Stimulated activated CD4-positive, alpha-beta T cell treated with anti-CD3 and anti-CD28 coated beads, TNF-alpha, amount 100 ng/mL, for 24 hours (primary cell): ENCODE measurements at regions not wholly inside any gene's neighbourhood (a gene's known extent, or its start where the extent isn't known, plus 50 kb on each side); places are given as distances from the start of the nearest gene placed in this dataset.
"Not testable (repeated sequence)": the region's sequence is repeated elsewhere in the genome, so short reads cannot be mapped to it uniquely, and the experiment has no call there.

ENCODE experiments used
- DNase-seq, 3 experiments: peaks; one replicate each; pipeline ENCODE4 v3.0.0-alpha.2; 2020; ENCODE audit warnings: low read depth in 3 of 3

DNA sequence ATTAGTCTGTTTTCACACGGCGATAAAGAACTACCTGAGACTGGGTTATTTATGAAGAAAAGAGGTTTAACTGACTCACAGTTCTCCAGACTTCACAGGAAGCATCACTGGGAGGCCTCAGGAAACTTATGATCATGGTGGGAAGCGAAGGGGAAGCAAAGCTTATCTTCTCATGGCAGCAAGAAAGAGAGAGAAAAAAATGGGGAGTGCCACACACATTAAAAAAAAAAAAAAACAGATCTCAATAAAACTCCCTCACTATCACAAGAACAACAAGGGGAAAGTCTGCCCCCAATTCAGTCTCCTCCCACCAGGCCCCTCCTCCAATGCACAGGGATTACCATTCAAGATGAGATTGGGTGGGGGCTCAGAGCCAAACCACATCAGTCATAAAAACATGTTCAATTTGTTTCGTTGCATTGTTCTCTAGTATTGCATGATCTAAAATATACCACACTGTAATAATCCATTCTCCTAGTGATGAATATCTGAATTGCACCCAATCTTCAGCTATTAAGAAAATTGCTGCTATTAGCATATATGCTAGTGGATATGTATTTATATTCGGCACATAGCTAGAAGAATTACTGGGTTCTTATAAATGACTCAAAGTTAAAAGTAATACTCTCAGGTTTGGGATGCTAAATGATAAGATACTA lies 328.9 kb upstream of the KCND2 start:
- DNase-seq, result no peak

GRCh38 chr7:119944601-119944972 lies 328.4 kb upstream of the KCND2 start:
- DNase-seq, result no peak

DNA sequence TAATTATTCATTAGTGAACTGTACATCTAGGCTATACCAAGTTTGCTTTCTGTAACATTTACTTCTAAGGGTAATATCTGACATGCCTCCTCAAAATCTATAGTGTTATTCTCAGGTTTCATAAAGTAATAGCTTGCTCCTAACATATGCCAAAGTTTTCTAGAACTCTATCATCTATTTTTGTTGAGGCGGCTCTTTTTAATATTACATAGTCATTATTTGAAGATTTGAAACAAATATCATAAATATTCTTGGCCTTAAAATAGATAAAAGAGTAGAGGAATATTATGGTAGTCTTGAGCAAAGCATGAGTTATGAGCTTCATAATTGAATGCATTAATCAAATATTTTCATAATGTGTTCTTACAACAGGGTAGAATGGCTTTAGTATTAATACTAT lies 327.2 kb upstream of the KCND2 start:
- no peak for DNase-seq

DNA sequence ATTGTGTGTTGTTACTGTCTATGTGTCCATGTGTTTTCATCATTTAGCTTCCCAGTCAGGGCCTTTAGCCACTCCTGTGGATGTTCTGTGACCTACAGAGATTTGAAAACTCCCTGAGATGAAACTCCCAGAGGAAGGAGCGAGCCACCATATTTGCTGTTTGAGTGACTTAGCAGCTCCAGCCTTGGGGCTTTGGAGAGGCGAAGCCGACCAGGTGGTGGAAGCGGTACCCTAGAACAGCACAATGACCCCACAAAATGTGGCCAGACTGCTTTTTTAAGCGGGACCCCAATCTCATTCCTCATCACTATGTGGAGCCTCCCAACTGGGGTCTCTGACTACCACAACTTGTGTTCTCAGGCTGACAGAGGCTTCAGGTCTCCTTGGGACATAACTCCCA lies 323.9 kb upstream of the KCND2 start:
- DNase-seq, result no peak

GRCh38 chr7:119950390-119951041 lies 322.5 kb upstream of the KCND2 start:
- not testable (repeated sequence) for DNase-seq

DNA sequence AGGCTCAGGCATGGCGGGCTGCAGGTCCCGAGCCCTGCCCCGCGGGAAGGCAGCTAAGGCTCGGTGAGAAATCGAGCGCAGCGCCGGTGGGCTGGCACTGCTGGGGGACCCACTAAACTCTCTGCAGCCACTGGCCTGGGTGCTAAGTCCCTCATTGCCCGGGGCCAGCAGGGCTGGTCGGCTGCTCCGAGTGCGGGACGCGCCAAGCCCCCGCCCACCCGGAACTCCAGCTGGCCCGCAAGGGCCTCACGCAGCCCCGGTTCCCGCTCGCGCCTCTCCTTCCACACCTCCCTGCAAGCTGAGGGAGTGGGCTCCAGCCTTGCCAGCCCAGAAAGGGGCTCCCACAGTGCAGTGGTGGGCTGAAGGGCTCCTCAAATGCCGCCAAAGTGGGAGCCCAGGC lies 321.4 kb upstream of the KCND2 start:
- DNase-seq, result not testable (repeated sequence)

GRCh38 chr7:119957335-119957734 lies 315.6 kb upstream of the KCND2 start:
- DNase-seq, result no peak

- DNase-seq, result no peak
Observed at GRCh38 chr7:119959811-119960210, 313.2 kb upstream of the KCND2 start.

GRCh38 chr7:119963654-119964053 lies 309.3 kb upstream of the KCND2 start:
- DNase-seq, result no peak

- DNase-seq, result no peak
Observed at GRCh38 chr7:119964065-119964464, 308.9 kb upstream of the KCND2 start.

DNA sequence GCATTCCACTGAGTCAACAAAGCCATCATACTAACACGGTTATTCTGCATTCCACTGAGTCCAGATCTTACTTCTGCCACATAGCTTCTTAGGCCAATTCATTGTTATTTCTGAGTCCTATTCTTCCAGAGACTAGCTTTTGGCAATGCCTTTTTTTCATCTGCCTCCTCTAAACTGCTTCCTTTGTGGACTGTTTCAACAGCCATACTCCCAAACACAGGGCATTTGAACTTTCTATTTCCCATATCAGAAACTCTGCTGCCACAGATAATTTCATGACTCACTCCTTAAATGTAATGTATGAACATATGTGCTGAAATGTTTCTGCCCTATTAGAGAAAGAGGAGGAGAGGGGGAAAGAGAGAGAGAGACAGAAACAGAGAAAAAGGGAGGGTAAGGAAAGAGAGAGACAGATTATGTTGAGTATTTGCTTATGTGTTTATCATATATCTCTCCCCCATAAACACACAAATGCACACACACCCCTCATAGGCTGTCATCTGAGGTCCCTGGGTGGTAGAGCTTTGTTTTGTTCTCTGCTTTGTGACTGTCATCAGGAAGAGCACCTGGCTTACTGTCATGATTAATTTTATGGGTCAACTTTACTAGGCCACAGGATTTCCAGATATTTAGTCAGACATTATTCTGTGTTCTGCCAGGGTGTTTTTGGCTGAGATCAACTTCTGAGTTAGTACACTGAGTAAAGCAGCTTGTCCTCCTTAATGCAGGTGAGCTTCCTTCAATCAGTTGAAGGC lies 308.0 kb upstream of the KCND2 start:
- DNase-seq, result no peak

- DNase-seq, result no peak
Observed at GRCh38 chr7:119967221-119967620, 305.8 kb upstream of the KCND2 start.

DNA sequence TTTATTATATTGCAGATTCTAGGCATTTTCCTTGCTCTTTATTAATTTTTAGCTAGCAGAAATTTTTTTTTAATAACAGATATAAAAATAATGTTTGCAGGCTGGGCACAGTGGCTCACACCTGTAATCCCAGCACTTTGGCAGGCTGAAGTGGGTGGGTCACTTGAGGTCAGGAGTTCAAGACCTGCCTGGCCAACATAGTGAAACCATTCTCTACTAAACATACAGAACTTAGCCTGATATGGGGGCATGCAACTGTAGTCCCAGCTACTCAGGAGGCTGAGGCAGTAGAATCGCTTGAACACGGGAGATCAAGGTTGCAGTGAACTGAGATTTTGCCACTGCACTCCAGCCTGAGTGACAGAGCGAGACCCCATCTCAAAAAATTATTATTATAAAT lies 304.6 kb upstream of the KCND2 start:
- not testable (repeated sequence) for DNase-seq

DNA sequence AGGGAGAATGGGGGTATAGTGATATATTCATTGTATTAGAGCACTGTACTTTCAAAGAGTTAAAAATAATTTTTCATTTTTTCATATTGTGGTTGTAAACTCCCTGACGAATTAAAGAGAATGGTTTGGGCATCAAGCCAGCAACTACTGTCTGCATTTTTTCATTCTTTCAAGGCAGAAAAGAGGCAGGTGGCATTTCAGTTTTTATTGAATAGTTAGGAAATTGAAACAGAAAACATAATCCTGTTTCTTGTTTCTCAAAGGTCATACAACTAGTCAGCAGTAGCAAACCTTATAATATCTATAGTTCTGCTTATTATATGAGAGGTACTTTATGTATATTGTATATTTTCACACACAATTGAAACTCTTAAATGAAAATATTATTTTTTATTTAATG lies 303.9 kb upstream of the KCND2 start:
- no peak for DNase-seq

DNA sequence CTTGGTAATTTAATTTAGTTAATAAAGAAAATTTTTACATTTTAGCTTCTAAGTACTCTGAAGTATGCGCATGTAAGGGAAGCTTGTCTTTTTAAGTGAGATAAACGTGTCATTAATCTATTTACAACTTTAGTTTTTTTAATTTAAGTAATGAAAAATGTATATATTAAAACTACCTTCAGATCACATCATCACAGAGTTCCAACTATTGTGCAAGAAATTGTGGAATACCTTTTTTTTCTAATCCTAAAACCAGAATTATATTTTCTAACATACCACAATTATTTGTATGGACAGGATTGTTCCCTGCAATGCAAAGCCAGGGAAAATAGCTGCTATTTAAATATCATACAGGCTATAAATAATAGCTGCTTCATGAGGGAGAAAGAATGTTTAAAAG lies 303.2 kb upstream of the KCND2 start:
- DNase-seq, result no peak

- DNase-seq, result no peak
Observed at GRCh38 chr7:119974972-119975371, 298.0 kb upstream of the KCND2 start.

DNA sequence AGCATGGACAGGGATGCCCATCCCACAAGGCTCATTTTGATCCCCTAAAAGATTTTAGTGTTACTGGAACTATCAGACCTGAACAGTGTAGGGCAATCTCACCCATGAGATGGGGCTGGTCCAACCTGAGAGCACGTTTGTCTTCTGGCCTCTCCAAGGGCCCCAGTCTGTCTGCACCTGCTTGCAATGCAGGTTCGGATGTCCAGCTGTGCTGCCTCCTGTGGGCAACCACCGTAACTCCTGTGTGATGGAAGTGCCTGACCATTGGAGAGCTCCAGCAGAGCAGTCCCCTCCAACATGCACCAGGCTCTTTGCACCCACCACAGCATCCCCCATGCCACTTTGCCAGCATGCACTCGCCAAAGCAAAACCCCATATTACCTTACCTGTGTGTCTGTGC lies 290.1 kb upstream of the KCND2 start:
- DNase-seq, result no peak

- no peak for DNase-seq
Observed at GRCh38 chr7:119983468-119983867, 289.5 kb upstream of the KCND2 start.

GRCh38 chr7:119984247-119984646 lies 288.7 kb upstream of the KCND2 start:
- no peak for DNase-seq

DNA sequence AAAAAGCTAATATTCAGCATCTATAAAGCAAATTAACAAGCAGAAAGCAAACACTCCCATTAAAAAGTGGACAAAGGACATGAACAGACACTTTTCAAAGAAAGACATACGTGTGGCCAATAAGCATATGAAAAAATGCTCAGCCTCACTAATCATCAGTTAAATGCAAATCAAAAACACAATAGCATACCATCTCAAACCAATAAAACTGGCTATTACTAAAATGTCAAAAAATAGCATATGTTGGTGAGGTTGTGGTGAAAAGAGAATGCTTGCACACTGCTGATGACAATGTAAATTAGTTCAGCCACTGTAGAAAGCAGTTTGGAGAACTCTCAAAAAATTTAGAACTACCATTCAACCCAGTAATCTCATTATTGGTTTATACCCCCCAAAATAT lies 284.6 kb upstream of the KCND2 start:
- DNase-seq, result no peak

DNA sequence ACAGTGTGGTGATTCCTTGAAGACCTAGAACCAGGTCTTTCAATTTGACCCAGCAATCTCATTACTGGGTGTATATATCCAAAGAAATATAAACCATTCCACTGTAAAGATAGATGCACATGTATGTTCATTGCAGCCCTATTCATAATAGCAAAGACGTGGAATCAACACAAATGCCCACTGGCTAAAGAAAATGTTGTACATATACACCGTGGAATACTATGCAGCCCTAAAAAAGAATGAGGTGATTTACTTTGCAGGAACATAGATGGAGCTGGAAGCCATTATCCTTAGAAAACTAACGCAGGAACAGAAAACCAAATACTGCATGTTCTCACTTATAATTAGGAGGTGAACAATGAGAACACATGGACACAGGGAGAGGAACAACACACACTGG lies 278.0 kb upstream of the KCND2 start:
- no peak for DNase-seq

DNA sequence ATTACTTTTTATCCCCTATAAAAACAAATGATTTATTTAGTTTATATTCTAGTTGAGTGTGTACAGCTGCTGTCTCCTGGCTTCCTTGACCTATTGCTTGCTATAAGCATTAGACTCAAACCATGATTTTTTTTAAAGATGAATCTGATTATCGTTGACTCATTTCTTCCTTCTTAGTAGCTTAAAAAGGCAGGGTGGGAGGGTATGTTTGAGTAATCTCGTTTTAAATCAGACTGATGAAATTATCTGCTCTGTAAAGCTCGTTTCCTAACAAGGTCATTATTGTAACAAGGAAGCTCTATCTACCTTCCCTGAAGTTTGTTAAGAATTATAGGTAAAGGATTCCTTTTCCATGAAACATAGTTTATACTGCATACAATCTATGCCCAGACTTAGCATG lies 276.3 kb upstream of the KCND2 start:
- DNase-seq, result no peak
